Adipocyte (in vitro differentiated cells): ENCODE measurements at regions not wholly inside any gene's neighbourhood (a gene's known extent, or its start where the extent isn't known, plus 50 kb on each side); places are given as distances from the start of the nearest gene placed in this dataset.
"Not testable (repeated sequence)": the region's sequence is repeated elsewhere in the genome, so short reads cannot be mapped to it uniquely, and the experiment has no call there.

Experiments
- DNase-seq: peaks from one replicate; pipeline ENCODE4 v3.0.0-alpha.2; 2015; ENCODE audit warnings: low read depth
- H3K27me3 ChIP-seq: replicated peaks from 2 replicates; pipeline ENCODE4 v1.7.0; 2013; ENCODE audit warnings: mild to moderate bottlenecking, low read length, moderate library complexity; ENCODE audit not compliant: control insufficient read depth, insufficient read depth
- H3K36me3 ChIP-seq: 2 replicates; pipeline ENCODE4 v1.7.0; 2013; ENCODE audit warnings: low read length, mild to moderate bottlenecking, moderate library complexity; ENCODE audit not compliant: control insufficient read depth, insufficient read depth, severe bottlenecking
- H3K4me1 ChIP-seq: 2 replicates; pipeline ENCODE4 v1.7.0; 2013; ENCODE audit warnings: mild to moderate bottlenecking, low read length, moderate library complexity; ENCODE audit not compliant: control insufficient read depth, insufficient read depth
- H3K4me3 ChIP-seq: 2 replicates; pipeline ENCODE4 v1.7.0; 2013; ENCODE audit warnings: mild to moderate bottlenecking, low read length, moderate library complexity
- H3K9ac ChIP-seq: 2 replicates; pipeline ENCODE4 v1.7.0; 2013; ENCODE audit warnings: mild to moderate bottlenecking, low read length, moderate library complexity
- H3K9me3 ChIP-seq: 2 replicates; pipeline ENCODE4 v1.7.0; 2013; ENCODE audit warnings: mild to moderate bottlenecking, low read length, moderate library complexity; ENCODE audit not compliant: control insufficient read depth

DNA sequence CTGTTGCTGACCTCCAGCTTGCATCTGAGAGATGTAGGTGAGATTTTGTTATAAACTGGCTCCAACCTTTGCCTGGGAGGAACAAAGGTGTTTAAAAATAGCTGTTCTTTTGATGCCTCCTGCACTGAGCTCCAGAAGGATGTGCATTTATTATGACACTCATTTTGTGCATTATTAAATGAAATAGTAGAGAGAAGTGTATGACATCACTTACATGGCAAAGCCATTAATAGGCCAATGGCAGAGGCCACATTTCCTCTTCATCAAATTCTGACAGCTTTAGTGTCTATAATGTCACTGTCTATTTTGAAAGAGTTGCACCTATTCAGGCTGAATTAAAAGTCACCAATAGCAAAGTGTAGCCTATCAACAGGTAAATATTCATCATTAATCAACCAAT, 564.6 kb downstream of the FLRT2 start:
- no peak overlapping the region for H3K4me3 ChIP-seq
- no peak overlapping the region for H3K9ac ChIP-seq
- H3K4me1 ChIP-seq: no peaks in the 10 kb centered on the region
- H3K9me3 ChIP-seq: no peaks in the 10 kb centered on the region
- DNase-seq: no peak
- H3K27me3 ChIP-seq: no peaks in the 10 kb centered on the region
- H3K36me3 ChIP-seq: no peaks in the 10 kb centered on the region

DNA sequence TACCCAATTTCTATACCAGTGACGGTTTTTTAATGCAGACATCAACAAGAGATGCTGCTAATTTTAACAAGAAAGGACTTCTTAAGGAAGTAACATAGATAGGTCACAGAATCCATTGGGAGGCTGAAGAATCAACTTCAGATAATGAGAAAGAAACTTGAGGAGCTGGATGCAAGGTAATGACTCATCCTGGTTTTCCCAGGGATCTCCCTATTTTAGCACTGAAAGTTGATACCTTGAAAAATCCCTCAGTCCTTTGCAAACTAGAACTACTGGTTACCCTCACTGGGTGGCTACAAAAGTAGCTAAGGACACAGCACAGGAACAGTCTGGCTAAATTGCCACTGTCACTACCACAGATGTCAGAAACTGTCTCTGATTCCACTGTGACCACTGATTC, 561.9 kb downstream of the FLRT2 start:
- H3K4me3 ChIP-seq: no peak overlapping the region
- H3K27me3 ChIP-seq: no peaks in the 10 kb centered on the region
- no peak overlapping the region for H3K9ac ChIP-seq
- DNase-seq: peak; percentile 16
- no peaks in the 10 kb centered on the region for H3K9me3 ChIP-seq
- no peaks in the 10 kb centered on the region for H3K36me3 ChIP-seq
- H3K4me1 ChIP-seq: no peaks in the 10 kb centered on the region

DNA sequence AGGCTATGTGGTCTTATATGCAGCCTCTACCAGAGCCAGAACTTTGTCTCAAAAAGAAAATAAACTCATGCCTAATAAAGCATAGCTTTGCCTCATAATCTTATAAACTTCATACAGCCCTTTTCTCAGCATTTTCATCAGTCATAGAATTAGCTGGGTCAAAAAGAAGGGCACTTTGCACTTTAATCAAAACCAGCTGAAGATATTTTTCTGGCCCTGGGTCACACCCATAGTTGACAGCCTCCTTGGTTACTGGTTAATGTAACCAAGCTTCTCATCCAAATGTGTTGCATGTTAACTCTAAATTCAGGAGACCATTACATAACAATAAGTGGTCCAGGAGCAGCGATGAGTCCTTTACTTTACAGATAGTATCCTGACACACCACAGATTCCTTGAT, 558.2 kb downstream of the FLRT2 start:
- no peaks in the 10 kb centered on the region for H3K36me3 ChIP-seq
- no peak overlapping the region for H3K4me3 ChIP-seq
- no peaks in the 10 kb centered on the region for H3K9me3 ChIP-seq
- DNase-seq: peak; percentile 73
- no peaks in the 10 kb centered on the region for H3K27me3 ChIP-seq
- no peak overlapping the region for H3K9ac ChIP-seq
- H3K4me1 ChIP-seq: no peaks in the 10 kb centered on the region

DNA sequence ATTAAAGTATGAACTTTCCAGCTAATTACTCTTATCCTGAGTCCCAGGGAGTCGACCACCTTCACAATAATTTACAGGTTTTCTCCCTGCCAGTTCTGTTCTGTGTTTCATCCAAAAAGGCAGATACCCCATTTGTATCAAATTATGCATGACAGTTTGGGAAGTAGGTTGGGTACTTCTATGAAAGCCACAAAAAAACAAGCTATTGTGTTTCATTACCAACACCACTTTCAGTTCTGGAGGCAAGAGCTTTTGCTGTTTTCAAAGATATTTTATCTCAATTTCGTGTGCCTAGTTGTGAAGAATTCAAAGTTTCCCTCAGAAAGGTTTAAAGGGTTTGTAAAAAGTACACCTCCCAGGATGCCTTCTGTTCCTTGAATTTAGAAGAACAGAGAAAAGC, 557.4 kb downstream of the FLRT2 start:
- peak; percentile 30 for DNase-seq
- no peaks in the 10 kb centered on the region for H3K27me3 ChIP-seq
- H3K36me3 ChIP-seq: no peaks in the 10 kb centered on the region
- no peak overlapping the region for H3K9ac ChIP-seq
- no peaks in the 10 kb centered on the region for H3K9me3 ChIP-seq
- H3K4me1 ChIP-seq: no peaks in the 10 kb centered on the region
- no peak overlapping the region for H3K4me3 ChIP-seq

DNA sequence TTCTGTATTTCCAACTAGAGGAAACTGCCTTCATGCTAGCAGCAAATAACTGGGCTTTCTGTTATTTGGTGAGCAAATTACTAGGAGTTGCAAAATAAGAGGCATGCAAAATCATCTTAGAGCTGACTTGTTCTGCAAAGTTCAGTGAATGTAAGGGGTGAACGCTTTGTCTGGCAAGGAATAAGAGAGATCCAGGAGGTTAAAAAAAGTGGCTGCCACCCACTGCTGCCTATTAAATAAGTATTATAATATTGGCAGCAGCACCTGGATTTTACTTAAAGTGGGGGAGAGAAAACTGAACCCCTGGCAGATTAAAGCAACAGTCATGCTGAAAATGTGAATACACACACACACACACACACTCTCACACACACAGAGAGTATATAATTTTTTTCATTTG, 557.0 kb downstream of the FLRT2 start:
- H3K9me3 ChIP-seq: no peaks in the 10 kb centered on the region
- H3K9ac ChIP-seq: no peak overlapping the region
- H3K36me3 ChIP-seq: no peaks in the 10 kb centered on the region
- no peaks in the 10 kb centered on the region for H3K27me3 ChIP-seq
- H3K4me1 ChIP-seq: no peaks in the 10 kb centered on the region
- H3K4me3 ChIP-seq: no peak overlapping the region
- peak; percentile 57 for DNase-seq

DNA sequence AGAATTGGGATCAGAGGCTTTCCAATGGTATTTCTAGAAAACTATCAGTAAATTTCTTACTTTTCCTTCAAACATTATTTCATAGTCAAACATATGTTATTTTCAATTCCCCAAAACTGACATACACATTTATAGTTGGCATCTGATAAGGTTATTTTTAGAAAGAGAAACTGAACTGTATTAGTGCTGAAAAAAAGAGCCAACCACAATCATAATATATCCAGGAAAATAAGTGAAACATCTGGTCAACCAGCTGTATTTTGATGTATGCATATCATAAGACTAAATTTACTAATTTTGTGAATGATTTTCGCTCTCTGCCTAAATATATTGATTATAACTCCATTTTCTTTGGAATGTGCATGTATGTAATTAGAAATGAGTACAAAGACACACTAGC, 554.2 kb downstream of the FLRT2 start:
- no peaks in the 10 kb centered on the region for H3K9me3 ChIP-seq
- H3K27me3 ChIP-seq: no peaks in the 10 kb centered on the region
- no peak overlapping the region for H3K4me3 ChIP-seq
- no peak overlapping the region for H3K9ac ChIP-seq
- DNase-seq: no peak
- peaks cover 2% of the 10 kb centered on the region for H3K4me1 ChIP-seq
- H3K36me3 ChIP-seq: no peaks in the 10 kb centered on the region

DNA sequence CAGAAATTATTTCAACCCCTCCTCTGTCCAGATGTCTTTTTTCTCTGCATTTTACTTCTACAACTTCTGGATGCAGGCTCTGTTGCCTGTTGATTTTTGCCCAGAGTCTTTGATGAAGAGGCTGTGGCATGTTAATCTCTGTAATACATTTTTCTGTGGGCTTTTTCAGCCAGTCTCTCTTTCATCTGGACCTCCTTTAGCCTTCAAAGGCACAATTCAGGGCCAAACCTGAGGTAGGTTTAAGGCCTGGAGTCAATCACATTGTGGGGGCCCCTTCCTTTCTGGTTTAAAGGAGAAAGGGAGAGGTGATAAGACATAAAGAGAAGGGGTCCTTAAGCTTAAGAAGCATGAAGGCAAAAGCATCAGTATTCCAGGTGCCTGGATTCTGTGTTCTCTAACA, 553.7 kb downstream of the FLRT2 start:
- Histone ChIP-seq H3K27me3 (no peaks in the 10 kb centered on the region), H3K9ac (no peak overlapping the region), H3K4me3 (no peak overlapping the region), H3K9me3 (no peaks in the 10 kb centered on the region), H3K36me3 (no peaks in the 10 kb centered on the region), H3K4me1 (peaks cover 2% of the 10 kb centered on the region)
- DNase-seq: no peak

DNA sequence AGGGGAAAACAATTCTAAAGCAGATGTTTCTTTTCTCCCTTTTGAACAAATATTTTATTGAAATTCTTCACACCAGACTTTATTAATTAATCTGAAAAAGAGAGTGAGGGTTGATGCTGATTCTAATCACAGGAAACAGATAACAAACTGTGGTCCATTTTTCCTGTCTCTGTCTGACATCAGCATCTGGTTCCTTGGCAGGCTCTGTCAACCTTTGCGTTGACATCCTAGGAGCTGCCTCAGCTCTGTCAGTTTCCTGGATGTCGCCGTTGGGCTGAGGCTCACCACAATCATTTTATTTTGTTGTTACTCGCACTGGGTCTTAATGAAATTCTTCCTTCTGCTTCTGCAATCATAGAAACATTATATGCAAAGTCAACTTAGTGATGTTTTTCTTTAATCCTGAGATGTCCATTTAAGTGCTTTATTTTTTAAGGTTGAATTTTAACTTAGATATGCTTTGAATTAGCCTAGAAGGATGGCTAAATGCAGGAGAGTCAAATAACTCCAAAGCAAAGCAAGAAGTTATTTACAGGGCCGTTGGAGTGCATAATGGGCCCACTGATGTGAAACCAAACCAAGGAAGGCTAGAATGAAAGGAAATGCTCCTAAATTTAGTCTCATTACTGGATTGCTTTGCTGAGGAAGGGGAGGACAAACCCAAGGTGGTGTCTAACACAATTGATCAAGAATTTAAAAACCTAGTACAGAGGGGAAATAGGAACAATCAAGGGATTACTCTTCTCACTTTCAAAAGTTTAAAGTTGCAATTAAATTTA, 542.4 kb downstream of the FLRT2 start:
- Histone ChIP-seq H3K27me3 (no peaks in the 10 kb centered on the region), H3K4me1 (no peaks in the 10 kb centered on the region), H3K9me3 (no peaks in the 10 kb centered on the region), H3K36me3 (no peaks in the 10 kb centered on the region), H3K9ac (no peak overlapping the region), H3K4me3 (no peak overlapping the region)
- no peak for DNase-seq

DNA sequence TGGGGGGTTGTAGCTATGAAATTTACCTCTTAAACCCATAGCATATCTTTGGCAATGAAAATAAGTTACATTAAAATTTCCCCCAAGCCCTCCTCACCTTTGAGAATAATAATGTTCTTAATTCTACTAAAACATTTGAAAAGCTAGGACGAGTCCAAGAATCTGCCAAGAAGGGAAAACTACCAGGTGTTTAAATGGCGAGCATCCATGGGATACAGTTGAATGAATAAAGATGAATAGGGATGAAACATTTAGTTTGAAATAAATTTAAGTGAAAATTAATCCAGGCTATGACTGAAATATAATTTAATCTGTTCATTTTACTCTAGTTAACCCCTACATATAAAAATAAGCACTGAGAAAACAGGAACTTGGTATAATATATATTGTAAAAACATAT, 536.7 kb downstream of the FLRT2 start:
- H3K4me1 ChIP-seq: no peaks in the 10 kb centered on the region
- H3K36me3 ChIP-seq: no peaks in the 10 kb centered on the region
- no peak for DNase-seq
- no peak overlapping the region for H3K4me3 ChIP-seq
- no peaks in the 10 kb centered on the region for H3K27me3 ChIP-seq
- H3K9me3 ChIP-seq: no peaks in the 10 kb centered on the region
- H3K9ac ChIP-seq: no peak overlapping the region

DNA sequence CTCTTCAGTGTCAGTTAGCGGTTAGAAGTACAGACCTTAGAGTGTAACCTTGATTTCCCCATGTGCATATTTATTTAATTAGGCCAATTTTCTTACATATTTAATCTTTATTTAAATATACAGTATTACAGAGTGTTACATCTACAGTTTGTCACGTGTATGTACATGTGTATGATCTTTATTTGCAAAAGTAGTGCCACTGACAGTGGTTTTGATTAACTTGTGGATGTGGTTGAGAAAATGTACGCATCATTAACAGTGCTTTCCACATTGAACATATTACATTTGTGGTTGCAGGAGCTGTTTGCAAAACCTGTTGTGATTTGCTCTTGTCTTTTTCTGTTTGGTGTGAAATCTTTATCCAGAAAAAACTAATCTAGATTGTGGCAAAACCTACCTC, 535.5 kb downstream of the FLRT2 start:
- no peaks in the 10 kb centered on the region for H3K36me3 ChIP-seq
- no peak overlapping the region for H3K9ac ChIP-seq
- no peak overlapping the region for H3K4me3 ChIP-seq
- H3K4me1 ChIP-seq: no peaks in the 10 kb centered on the region
- no peaks in the 10 kb centered on the region for H3K9me3 ChIP-seq
- H3K27me3 ChIP-seq: no peaks in the 10 kb centered on the region
- no peak for DNase-seq

DNA sequence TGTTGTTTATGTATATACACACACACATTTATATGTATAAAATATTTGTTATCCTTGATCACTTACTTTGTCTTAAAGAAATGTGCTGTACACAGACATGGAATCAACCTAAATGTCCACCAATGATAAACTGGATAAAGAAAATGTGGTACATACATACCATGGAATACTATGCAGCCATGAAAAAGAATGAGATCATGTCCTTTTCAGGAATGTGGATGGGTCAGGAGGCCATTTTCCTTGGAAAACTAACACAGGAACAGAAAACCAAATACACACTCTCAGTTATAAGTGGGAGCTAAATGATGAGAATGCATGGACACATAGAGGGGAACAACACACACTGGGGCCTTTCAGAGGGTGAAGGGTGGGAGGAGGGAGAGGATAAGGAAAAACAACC, 534.7 kb downstream of the FLRT2 start:
- not testable (repeated sequence) for H3K9ac ChIP-seq, H3K4me3 ChIP-seq, DNase-seq, H3K9me3 ChIP-seq, H3K36me3 ChIP-seq, H3K27me3 ChIP-seq, H3K4me1 ChIP-seq

DNA sequence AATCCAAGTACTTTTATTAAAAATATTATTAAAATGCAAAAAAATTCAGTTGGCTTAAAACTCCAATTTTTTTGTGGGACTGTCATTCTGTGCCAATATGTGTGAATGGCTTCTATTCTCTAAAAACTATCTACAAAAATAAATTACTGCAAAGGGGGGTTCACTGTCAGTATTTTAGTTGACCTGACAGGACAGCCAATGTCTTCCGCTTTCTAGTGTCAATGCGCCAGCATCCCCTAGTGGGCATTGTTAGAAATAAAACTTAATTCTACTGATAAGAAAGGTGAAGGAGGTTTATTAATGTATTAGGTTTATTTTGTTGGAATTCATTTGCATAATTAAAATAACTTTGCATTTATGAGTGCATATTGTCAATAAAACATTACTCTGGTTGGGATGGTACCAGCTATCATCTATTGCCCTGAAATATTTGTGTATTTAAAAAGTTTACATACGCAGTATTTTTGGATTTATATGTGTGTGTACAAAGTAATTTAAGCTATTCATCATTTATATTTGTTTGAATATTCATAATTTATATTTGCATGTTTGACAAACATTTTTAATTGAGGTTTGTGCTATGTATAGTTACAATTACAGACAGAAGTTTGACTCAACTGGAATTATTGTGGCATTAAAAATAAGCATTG, 527.2 kb downstream of the FLRT2 start:
- Histone ChIP-seq H3K9ac (no peak overlapping the region), H3K4me3 (no peak overlapping the region), H3K9me3 (no peaks in the 10 kb centered on the region), H3K4me1 (no peaks in the 10 kb centered on the region), H3K27me3 (no peaks in the 10 kb centered on the region), H3K36me3 (no peaks in the 10 kb centered on the region)
- DNase-seq: peak; percentile 59
